ENCODE measurements at regions not wholly inside any gene's neighbourhood (a gene's known extent, or its start where the extent isn't known, plus 50 kb on each side); places are given as distances from the start of the nearest gene placed in this dataset.

- H3K4me3 ChIP-seq = no peak overlapping the region
- no peak overlapping the region for H3K27ac ChIP-seq
- no peak for DNase-seq (ENCODE audit: low spot score)
- no peak for TF ChIP-seq CTCF (IDR thresholded peaks at IDR 0.05)
These were observed 899.8 kb downstream of the RAB28 start for GRCh38 chr4:12584116-12584875.

DNA sequence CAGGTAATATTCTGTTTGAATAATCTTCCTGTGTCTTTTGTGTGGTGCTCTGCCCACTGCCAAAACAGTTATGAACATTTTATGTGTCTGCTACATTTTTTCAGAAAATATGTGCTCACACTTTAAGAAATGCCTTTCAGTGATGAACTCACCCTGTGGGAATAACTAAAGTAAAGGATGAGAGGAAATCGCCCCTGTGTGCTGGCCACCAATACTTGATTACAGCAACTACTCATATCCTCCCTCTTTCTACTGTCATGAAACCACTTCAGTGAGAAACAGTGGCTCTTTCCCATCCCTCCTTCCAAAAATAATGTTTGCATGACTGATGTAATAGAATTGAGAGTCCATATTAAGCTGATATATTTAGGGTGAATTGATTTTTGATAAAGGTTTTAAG lies 900.9 kb downstream of the RAB28 start:
- Histone ChIP-seq H3K27ac (no peak overlapping the region), H3K4me3 (no peak overlapping the region)
- TF ChIP-seq CTCF (IDR thresholded peaks at IDR 0.05) = no peak
- DNase-seq (ENCODE audit: low spot score) = no peak

GRCh38 chr4:12580787-12581186 lies 903.4 kb downstream of the RAB28 start:
- TF ChIP-seq CTCF (IDR thresholded peaks at IDR 0.05) = no peak
- Histone ChIP-seq H3K27ac (no peak overlapping the region), H3K4me3 (no peak overlapping the region)
- DNase-seq (ENCODE audit: low spot score) = no peak

DNA sequence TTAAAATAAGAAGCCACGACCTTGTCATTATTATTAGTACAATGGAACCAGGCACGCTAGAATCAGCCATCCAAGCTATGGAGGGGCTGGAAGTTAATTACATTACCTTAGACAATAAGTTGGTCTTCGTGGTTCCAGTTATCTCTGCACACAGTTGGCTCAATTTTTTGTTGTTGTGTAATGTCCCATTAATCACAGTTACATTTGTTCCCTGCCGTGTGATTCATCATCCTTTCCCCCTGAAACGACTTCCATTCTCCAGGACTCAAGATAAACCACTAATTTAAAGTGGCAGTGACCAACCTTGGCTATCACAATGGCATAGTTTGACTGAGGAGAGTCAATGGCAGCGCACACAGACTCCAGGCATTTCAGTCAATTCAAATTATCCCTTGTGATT lies 905.0 kb downstream of the RAB28 start:
- H3K27ac ChIP-seq = no peak overlapping the region
- no peak for DNase-seq (ENCODE audit: low spot score)
- no peak overlapping the region for H3K4me3 ChIP-seq
- TF ChIP-seq CTCF (IDR thresholded peaks at IDR 0.05) = no peak

DNA sequence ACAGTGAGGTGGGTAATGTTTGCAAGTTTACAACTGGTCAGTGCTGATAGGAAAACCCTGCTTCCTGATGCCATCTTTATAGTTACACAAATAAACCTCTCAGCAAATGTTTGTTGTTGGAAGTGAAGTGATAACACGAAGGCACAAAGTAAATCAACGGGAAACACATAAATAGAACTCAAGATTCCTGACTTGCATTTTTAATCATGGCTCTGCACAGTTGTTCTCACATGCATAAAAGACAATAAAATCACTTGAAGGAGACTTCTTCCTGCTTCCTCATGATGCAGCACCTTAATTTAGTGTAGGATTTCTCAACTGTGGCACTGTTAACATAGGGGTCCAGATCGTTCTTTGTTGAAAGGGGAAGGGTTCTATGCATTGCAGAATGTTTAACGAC lies 907.7 kb downstream of the RAB28 start:
- no peak for DNase-seq (ENCODE audit: low spot score)
- Histone ChIP-seq H3K27ac (no peak overlapping the region), H3K4me3 (no peak overlapping the region)
- TF ChIP-seq CTCF (IDR thresholded peaks at IDR 0.05) = no peak

GRCh38 chr4:12573716-12574115 lies 910.4 kb downstream of the RAB28 start:
- TF ChIP-seq CTCF (IDR thresholded peaks at IDR 0.05) = no peak
- no peak for DNase-seq (ENCODE audit: low spot score)
- Histone ChIP-seq H3K27ac (no peak overlapping the region), H3K4me3 (no peak overlapping the region)

DNA sequence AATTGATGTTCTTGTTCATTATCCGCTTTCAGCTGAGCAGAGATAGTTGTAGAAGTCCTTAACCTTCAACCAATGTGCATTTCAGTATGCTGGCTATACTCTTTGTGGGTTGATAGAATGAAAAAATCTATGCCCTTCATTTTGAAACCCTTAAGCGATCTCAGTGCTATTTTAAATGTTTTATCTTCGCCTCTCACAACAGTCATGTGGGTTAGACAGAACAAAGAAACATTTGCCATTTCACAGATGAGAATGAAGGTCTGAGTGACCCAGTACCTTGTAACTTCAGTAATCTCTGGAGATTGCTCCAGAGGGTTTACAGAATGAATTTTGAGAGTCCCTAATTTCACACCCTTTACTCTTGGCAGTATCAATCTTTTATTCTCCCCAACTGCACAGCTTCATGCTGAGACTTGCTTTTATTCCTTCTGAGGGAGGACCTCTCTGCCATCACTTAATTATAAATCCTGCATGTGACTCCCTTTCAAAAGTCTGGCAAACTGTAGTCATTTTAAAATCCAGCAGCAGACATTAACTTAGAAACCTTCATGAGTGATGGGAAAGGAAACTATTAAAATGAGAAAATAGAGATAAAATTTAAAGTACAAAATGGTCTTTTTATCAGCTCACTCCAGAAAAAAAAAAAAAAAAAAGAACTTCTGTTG lies 921.5 kb downstream of the RAB28 start:
- no peak for TF ChIP-seq CTCF (IDR thresholded peaks at IDR 0.05)
- Histone ChIP-seq H3K4me3 (no peak overlapping the region), H3K27ac (no peak overlapping the region)
- no peak for DNase-seq (ENCODE audit: low spot score)
